ENCODE measurements at regions not wholly inside any gene's neighbourhood (a gene's known extent, or its start where the extent isn't known, plus 50 kb on each side); places are given as distances from the start of the nearest gene placed in this dataset.
"Not testable (repeated sequence)": the region's sequence is repeated elsewhere in the genome, so short reads cannot be mapped to it uniquely, and the experiment has no call there.

- DNase-seq (ENCODE audit: low spot score) (no peak), FAIRE-seq (no peak)
Measured at GRCh38 chr22:48823941-48824340, 1003.7 kb downstream of the BRD1 start.

DNA sequence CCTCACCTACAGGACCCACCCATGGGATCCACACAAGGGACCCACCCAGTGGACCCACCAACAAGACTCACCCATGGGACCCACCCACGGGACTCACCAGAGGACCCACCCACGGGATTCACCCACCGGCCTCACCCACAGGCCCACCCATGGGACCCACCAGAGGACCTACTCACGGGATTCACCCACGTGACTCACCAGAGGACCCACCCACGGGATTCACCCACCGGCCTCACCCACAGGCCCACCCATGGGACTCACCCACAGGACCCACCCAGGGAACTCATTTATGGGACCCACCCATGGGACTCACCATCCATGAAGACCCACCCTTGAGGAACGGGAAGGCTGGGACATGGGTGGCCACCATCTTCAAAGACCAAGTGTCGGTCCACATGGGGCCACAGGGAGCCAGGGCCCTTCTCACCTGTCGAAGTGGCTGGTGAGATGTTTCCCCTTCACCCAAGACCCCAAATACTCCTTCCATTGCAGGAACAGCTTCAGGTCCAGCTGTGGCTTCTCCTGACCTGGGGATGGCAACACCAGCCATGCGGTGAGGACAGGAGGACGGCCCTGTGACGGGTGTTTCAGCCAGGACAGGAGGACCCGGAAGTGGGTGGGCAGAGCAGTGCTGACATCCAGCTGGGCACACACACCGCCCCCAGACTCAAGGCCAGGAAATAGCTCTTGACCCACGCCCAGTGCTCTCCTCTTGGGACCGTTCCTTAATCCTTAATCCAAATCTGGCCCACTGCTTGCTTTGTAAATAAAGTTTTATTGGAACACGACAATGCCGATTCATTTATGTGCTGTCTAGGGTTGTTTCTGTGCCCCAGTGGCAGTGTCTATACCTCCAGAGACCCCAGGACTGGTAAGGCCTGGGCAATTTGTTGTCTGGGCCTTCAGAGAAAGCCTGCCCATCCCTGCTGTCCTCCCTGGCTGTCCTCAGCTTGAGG, 1005.1 kb downstream of the BRD1 start:
- FAIRE-seq (no peak), DNase-seq (ENCODE audit: low spot score) (no peak)

DNA sequence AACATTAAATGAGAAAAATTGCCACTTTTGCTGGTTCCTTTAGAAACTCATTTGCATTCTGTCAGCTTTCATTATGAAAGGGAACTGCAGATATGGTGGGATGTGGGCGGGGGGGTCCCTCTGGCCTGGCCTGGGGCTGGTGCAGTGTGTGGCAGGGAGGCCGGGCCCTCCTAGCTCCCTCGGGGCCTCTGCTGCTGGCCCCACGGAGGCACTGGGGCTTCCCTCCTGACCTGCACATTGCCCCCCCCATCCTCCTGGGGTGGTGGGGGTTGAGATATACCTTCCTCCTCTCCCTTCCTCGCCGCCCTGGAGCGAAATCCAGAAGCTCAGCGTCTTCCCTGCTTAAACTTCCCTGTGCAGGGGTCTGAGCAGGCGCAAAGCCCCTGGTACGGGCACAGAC, 1005.9 kb downstream of the BRD1 start:
- no peak for FAIRE-seq
- DNase-seq (ENCODE audit: low spot score), result no peak

- DNase-seq (ENCODE audit: low spot score), result no peak
- FAIRE-seq, result no peak
Measured at GRCh38 chr22:48821346-48821690, 1006.4 kb downstream of the BRD1 start.

GRCh38 chr22:48820481-48821345, 1007.0 kb downstream of the BRD1 start:
- no peak for DNase-seq (ENCODE audit: low spot score)
- FAIRE-seq, result no peak

- no peak for DNase-seq (ENCODE audit: low spot score)
- FAIRE-seq, result no peak
Measured at GRCh38 chr22:48819961-48820360, 1007.7 kb downstream of the BRD1 start.

DNA sequence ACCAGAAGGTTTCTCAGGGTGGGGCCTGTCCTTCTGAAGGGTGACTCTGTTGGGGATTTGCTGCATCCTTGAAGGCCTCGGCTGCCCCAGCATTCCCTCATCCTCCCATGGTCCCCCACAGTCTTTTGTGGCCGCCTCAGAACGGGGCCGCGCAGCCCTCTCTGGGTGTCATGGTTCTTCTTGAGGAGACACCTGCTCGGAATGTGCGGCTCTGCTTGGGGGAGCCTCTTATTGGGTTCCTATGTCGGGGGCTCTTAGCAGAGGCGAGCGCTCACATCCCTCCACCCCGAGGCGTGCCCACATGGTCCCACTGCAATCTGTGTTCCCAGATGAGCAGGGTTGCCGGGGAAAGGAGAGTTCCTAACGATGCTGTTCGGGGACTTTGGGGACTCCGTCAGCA, 1008.4 kb downstream of the BRD1 start:
- FAIRE-seq (no peak), DNase-seq (ENCODE audit: low spot score) (no peak)

DNA sequence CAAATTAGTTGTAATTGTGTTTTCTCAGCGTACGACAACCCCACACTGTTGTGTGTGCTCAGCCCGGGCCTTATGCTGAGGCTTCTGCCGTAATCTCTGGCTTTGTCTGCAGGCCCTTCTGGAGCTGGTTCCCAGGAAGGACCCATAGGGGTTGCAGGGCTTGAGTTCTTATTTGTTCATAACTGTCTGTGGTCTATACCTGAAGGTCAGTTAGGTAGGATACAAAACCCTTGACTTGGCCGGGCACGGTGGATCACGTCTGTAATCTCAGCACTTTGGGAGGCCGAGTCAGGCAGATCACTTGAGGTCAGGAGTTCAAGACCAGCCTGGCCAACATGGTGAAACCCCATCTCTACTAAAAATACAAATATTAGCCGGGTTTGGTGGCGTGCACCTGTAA, 1010.2 kb downstream of the BRD1 start:
- FAIRE-seq; DNase-seq (ENCODE audit: low spot score): not testable (repeated sequence)

GRCh38 chr22:48811885-48812284, 1015.8 kb downstream of the BRD1 start:
- FAIRE-seq (no peak), DNase-seq (ENCODE audit: low spot score) (no peak)

GRCh38 chr22:48808038-48808960, 1019.4 kb downstream of the BRD1 start:
- no peak for FAIRE-seq
- no peak for DNase-seq (ENCODE audit: low spot score)

- no peak for DNase-seq (ENCODE audit: low spot score)
- no peak for FAIRE-seq
Measured at GRCh38 chr22:48807155-48807554, 1020.5 kb downstream of the BRD1 start.

DNA sequence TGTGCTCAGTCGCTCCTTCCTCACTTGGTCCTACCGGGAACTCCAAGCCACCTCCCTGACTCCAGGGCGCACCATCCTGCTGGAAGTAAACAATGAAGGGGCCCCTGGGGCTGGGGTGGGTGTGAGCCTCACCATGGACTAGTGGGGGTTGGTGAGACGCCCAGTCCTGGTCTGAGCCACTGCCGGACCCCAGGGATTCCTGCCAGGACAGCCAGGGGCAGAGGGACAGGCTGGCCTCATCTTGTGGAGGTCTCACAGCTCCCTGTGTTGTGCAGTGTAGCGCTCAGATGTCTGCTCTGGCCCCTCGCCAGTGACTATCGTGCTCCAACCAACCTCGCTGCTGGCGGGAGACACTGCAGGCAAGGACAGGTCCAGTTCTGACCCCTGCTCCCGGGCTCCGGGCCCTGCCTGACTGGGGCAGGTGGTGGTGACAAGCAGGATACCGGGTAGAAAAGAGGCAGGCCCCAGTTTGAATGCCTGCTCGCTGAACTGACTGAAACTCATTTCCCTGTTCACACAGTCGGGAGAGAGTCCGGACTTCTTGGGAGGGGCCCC, 1021.4 kb downstream of the BRD1 start:
- FAIRE-seq (no peak), DNase-seq (ENCODE audit: low spot score) (no peak)

DNA sequence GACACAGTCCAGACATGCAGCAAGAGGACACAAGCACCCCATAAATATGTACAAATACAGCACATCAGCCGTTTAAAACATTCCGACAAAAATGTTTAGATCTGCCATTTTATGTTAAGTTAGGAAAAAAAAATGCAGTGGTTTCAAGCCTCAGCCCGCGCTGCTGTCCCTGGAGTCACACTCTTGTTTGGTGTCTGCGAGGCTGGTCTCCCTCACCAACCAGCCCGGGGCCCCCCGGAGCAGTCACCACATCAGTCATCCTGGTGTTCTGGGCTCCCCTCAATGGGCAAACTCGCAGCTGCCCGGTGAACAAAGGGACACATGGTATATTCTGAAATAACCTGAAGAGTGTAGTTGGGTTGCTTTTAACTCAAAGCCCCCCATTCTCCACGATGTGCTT, 1022.2 kb downstream of the BRD1 start:
- FAIRE-seq (no peak), DNase-seq (ENCODE audit: low spot score) (no peak)

DNA sequence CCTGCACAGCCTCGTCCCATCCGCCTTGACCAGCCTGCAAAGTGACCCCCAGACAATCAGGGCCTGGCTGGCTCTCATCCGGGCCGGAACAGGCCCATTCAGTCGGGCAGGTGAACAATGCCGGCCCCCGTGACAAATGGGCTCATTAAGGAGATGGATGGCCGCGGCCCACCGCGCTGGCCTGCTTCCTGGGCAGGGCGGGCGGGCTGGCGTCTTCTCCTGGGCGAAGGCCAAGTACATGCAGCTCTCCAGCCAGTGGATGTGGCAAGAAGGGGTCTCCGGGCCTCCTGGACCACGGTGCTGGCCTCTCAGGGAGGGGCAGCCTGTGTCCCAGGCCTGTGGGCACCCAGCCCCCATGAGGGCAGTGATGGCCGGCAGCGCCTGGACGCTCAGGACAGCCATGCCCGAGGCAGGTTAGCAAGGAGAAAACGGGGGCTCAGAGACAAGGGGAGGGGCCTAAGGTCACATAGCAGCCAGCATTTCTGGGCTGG, 1022.8 kb downstream of the BRD1 start:
- FAIRE-seq (no peak), DNase-seq (ENCODE audit: low spot score) (no peak)

DNA sequence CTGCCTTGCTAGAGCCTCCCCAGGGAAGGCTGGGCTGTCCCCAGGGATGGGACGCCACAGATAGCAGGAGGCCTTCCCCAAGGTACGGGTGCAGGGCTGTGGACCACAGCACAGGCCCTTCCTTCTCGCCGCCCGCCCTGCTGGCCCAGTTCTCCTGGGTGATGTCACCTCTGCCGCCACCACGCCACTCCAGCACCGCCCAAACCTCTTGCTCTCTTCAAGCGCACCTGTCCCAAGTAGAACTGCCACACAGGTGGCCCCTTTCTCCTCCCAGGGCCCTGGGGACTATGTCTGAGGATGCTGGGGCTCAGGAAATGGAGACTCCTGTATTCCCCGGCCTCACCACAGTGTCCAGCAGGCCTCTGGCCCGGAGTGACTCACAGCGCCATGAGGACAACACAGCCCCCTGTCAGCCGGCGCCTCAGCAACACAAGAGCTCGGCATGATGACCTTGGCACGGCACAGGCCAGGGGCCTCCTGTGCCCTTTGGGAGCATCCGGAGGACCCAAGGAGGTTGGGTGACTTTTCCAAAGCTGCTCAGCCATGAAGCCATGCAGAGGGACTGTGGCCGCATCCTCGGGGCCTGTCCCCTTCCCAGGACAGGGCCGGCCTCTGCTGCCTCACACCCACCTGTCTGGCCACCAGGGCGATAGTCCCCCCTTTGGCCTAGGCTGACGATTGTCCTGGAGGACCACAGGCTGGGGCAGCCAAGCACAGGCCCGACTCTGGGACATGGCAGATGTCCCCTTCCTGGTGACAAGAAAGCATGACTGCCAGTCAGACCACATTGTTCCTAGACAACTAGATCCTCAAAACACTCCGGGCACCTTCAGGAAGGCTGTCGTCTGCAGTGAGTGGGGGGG, 1023.5 kb downstream of the BRD1 start:
- DNase-seq (ENCODE audit: low spot score) (no peak), FAIRE-seq (peak; percentile 13)

DNA sequence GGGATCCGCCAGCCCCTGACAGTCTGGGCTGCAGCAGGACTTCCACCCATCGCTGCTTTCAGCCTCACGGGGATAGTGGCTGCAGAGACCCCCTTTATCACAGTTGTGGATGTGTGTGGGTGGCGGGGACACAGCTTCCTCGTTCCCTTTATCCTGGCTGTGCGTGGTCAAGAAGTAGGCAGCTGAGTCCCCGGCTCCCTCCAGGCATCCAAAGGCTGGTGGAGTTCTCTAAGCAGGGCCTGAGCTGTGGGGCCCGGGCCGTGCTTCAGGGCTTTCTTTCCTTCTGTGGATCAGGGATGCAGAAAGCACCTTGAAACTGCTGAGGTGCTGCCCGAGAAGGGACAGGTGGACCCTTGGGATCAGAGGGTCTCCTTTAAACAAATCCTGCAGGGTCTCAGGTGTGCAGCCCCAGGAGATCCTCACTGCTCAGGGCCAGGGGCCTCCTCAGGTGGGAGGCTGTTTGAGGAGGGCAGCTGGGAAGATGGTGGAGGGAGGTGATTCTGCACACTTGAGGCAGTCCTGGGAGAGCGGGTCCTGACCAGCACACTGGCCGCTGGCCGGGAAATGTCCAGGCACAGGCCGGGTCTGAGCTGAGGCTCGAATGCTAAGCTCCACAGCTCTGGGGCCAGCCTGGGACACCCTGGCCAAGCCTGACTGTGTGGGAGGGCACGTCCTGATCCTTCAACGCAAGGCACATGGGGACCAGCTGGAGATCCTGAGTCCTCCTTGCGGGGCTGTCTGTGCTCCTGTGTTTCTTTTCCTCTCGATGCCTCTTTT, 1024.3 kb downstream of the BRD1 start:
- DNase-seq (ENCODE audit: low spot score) (no peak), FAIRE-seq (no peak)

GRCh38 chr22:48802576-48802975, 1025.1 kb downstream of the BRD1 start:
- no peak for FAIRE-seq
- DNase-seq (ENCODE audit: low spot score), result no peak

GRCh38 chr22:48800886-48801607, 1026.6 kb downstream of the BRD1 start:
- peak; percentile 95 for FAIRE-seq
- no peak for DNase-seq (ENCODE audit: low spot score)
